Kidney tubule cell (primary cell): ENCODE measurements at regions not wholly inside any gene's neighbourhood (a gene's known extent, or its start where the extent isn't known, plus 50 kb on each side); places are given as distances from the start of the nearest gene placed in this dataset.

Experiments used
- DNase-seq: peaks from one replicate; pipeline ENCODE4 v3.0.0-alpha.2; 2018; ENCODE audit warnings: low spot score

GRCh38 chr3:73296859-73297258, 235.4 kb downstream of the EBLN2 start:
- no peak for DNase-seq

GRCh38 chr3:73298243-73299183, 237.1 kb downstream of the EBLN2 start:
- no peak for DNase-seq

GRCh38 chr3:73299184-73299691, 237.8 kb downstream of the EBLN2 start:
- DNase-seq: no peak

- no peak for DNase-seq
Observed at GRCh38 chr3:73314151-73314951, 252.9 kb downstream of the EBLN2 start.

GRCh38 chr3:73315706-73316105, 254.2 kb downstream of the EBLN2 start:
- DNase-seq: no peak

- no peak for DNase-seq
Observed at GRCh38 chr3:73319179-73319769, 257.8 kb downstream of the EBLN2 start.

GRCh38 chr3:73321286-73321999, 260.0 kb downstream of the EBLN2 start:
- no peak for DNase-seq

GRCh38 chr3:73324203-73325155, 263.0 kb downstream of the EBLN2 start:
- DNase-seq: no peak

- no peak for DNase-seq
Observed at GRCh38 chr3:73326396-73326795, 264.9 kb downstream of the EBLN2 start.

GRCh38 chr3:73327052-73327451, 265.6 kb downstream of the EBLN2 start:
- no peak for DNase-seq
